GM23338 (cell line): ENCODE measurements at regions not wholly inside any gene's neighbourhood (a gene's known extent, or its start where the extent isn't known, plus 50 kb on each side); places are given as distances from the start of the nearest gene placed in this dataset.
"Not testable (repeated sequence)": the region's sequence is repeated elsewhere in the genome, so short reads cannot be mapped to it uniquely, and the experiment has no call there.

Experiments
- ATAC-seq: fragments of 200-7000 bp; cut with Tn5 transposase; 3 replicates; pipeline ENCODE4 v1.9.1; 2020
- DNase-seq: peaks from one replicate; pipeline ENCODE4 v3.0.0-alpha.2; 2015; ENCODE audit warnings: low spot score
- H2AFZ ChIP-seq: fragments of 200-600 bp; sonication (generic); 2 replicates; pipeline ENCODE4 v1.8.0; 2016; ENCODE audit warnings: antibody characterized with exemption, mild to moderate bottlenecking, moderate library complexity
- H3F3A ChIP-seq: fragments of 200-600 bp; sonication (generic); replicated peaks from 2 replicates; pipeline ENCODE4 v1.8.0; 2017; ENCODE audit warnings: antibody characterized with exemption, mixed run types, low read depth
- H3K27ac ChIP-seq: fragments of 200-600 bp; sonication (generic); 2 replicates; pipeline ENCODE4 v1.6.1; 2016; ENCODE audit warnings: low read depth
- H3K27me3 ChIP-seq: fragments of 200-600 bp; sonication (generic); 2 replicates; pipeline ENCODE4 v1.8.0; 2016; ENCODE audit warnings: mild to moderate bottlenecking, mixed run types, moderate library complexity; ENCODE audit not compliant: insufficient read depth
- H3K36me3 ChIP-seq: fragments of 200-600 bp; sonication (generic); 2 replicates; pipeline ENCODE4 v1.8.0; 2016; ENCODE audit warnings: mild to moderate bottlenecking; ENCODE audit not compliant: insufficient read depth
- H3K4me1 ChIP-seq: fragments of 200-600 bp; sonication (generic); 2 replicates; pipeline ENCODE4 v1.8.0; 2016; ENCODE audit warnings: mild to moderate bottlenecking, moderate library complexity; ENCODE audit not compliant: insufficient read depth
- H3K4me2 ChIP-seq: fragments of 200-600 bp; sonication (generic); 2 replicates; pipeline ENCODE4 v1.7.1; 2017; ENCODE audit warnings: mixed run types
- H3K4me3 ChIP-seq: fragments of 200-600 bp; sonication (generic); 2 replicates; pipeline ENCODE4 v1.6.1; 2016; ENCODE audit warnings: mixed run types
- H3K79me2 ChIP-seq: fragments of 200-600 bp; sonication (generic); replicated peaks from 2 replicates; pipeline ENCODE4 v1.8.0; 2017; ENCODE audit warnings: mild to moderate bottlenecking; ENCODE audit not compliant: insufficient read depth
- H3K9me2 ChIP-seq: fragments of 200-600 bp; sonication (generic); 2 replicates; pipeline ENCODE4 v1.8.0; 2017; ENCODE audit not compliant: insufficient read depth
- H4K20me1 ChIP-seq: fragments of 200-600 bp; sonication (generic); replicated peaks from 2 replicates; pipeline ENCODE4 v1.8.0; 2017; ENCODE audit warnings: mild to moderate bottlenecking; ENCODE audit not compliant: insufficient read depth
- H3K27ac Mint-ChIP-seq: 2 replicates; pipeline ENCODE4 v1.8.0; 2020; ENCODE audit warnings: inconsistent platforms, mild to moderate bottlenecking, moderate library complexity, mixed read lengths
- H3K27me3 Mint-ChIP-seq: 3 replicates; pipeline ENCODE4 v1.8.0; 2022; ENCODE audit warnings: low read depth, mild to moderate bottlenecking, moderate library complexity, mixed read lengths, inconsistent platforms; ENCODE audit not compliant: insufficient read depth, poor library complexity
- H3K36me3 Mint-ChIP-seq: 3 replicates; pipeline ENCODE4 v1.8.0; 2021; ENCODE audit warnings: low read depth, mild to moderate bottlenecking, inconsistent platforms, moderate library complexity, mixed read lengths
- H3K4me1 Mint-ChIP-seq: 3 replicates; pipeline ENCODE4 v1.8.0; 2020; ENCODE audit warnings: mild to moderate bottlenecking, inconsistent platforms, mixed read lengths
- H3K4me3 Mint-ChIP-seq: 3 replicates; pipeline ENCODE4 v1.8.0; 2021; ENCODE audit warnings: moderate library complexity, mild to moderate bottlenecking, inconsistent platforms, mixed read lengths
- H3K9me3 Mint-ChIP-seq: 3 replicates; pipeline ENCODE4 v1.8.0; 2020; ENCODE audit warnings: moderate library complexity, mild to moderate bottlenecking, inconsistent platforms, mixed read lengths

DNA sequence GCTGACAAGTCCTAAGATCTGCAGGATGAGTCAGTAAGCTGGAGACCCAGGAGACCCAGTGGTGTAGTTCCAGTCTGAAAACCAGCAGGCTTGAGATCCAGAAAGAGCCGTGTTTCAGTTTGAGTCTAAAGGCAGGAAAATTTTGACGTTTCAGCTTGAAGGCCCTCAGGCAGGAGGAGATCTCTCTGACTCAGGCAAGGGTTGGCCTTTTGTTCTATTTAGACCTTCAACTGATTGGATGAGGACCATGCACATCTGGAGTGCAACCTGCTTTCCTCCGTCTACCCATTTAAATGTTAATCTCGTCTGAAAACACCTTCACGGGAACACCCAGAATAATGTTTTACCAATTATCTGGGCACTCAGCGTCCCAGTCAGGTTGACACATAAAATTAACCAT is 69.5 kb downstream of the NPIPA7 start:
- not testable (repeated sequence) for H3K4me3 ChIP-seq, ATAC-seq, H4K20me1 ChIP-seq, DNase-seq, H3K27ac Mint-ChIP-seq, H3K27ac ChIP-seq, H3K36me3 Mint-ChIP-seq, H3K36me3 ChIP-seq, H3K4me1 Mint-ChIP-seq, H3F3A ChIP-seq, H3K9me2 ChIP-seq, H3K4me1 ChIP-seq, H3K27me3 ChIP-seq, H3K9me3 Mint-ChIP-seq, H3K4me3 Mint-ChIP-seq, H3K27me3 Mint-ChIP-seq, H2AFZ ChIP-seq, H3K79me2 ChIP-seq, H3K4me2 ChIP-seq

DNA sequence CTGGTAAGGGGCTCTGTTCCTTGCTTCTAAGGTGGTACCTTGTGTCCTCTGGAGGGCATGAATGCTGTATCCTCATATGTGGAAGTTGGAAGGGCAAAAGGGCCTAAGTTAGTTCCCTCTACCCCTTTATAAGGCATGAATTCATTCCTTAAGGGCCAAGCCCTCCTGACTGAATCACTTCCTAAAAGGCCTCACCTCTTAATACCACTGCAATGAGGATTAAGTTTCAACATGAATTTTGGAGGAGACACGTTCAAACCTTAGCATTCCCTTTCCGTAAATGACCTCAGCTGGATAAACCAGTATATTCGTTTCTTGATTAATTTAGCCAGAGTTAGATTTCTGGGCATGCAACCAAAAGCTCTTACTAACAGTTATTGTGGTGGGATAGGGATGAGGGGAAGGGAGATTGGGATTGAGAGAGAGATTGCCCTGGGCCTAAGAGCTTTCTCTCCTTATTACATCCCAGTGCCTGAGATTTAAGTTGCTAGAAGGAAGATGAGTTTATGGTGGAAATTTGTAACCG is 70.8 kb downstream of the NPIPA7 start:
- not testable (repeated sequence) for H3F3A ChIP-seq, H3K9me2 ChIP-seq, H3K27me3 Mint-ChIP-seq, H3K79me2 ChIP-seq, DNase-seq, H3K27ac ChIP-seq, H3K4me3 Mint-ChIP-seq, H3K27me3 ChIP-seq, H3K36me3 Mint-ChIP-seq, H3K9me3 Mint-ChIP-seq, H3K4me1 ChIP-seq, H3K4me2 ChIP-seq, H3K27ac Mint-ChIP-seq, H4K20me1 ChIP-seq, H2AFZ ChIP-seq, H3K36me3 ChIP-seq, H3K4me1 Mint-ChIP-seq, ATAC-seq, H3K4me3 ChIP-seq

DNA sequence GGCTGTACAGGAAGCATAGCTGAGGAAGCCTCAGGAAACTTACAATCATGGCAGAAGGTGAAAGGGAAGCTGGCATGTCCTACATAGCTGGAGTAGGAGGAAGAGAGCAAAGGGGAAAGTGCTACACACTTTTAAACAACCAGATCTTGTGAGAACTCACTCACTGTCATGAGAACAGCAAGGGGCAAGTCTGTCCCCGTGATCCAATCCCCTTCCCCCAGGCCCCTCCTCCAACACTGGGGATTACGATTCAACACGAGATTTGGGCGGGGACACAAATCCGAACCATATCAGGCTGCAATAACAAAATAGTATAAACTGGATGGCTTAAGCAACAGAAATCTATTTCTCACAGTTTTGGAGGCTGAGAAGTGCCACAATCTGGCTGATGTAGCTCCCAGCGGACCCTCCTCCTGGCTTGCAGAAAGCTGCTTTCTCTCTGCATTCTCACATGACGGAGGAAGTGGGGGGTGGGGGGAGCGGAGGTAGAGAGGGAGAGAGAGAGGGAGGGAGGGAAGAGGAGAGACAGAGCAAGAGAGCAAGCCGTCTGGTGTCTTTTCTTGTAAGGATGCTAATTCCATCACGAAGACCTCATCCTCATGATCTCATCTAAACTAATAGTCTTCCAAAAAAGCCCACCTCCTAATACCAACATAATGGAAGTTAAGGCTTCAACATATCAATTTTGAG is 72.9 kb downstream of the NPIPA7 start:
- not testable (repeated sequence) for H3F3A ChIP-seq, H3K27me3 Mint-ChIP-seq, H3K9me3 Mint-ChIP-seq, H2AFZ ChIP-seq, H3K9me2 ChIP-seq, H3K4me1 Mint-ChIP-seq, H3K36me3 ChIP-seq, H3K36me3 Mint-ChIP-seq, H3K4me2 ChIP-seq, H3K27ac ChIP-seq, H3K4me1 ChIP-seq, H3K27me3 ChIP-seq, H4K20me1 ChIP-seq, DNase-seq, H3K4me3 ChIP-seq, H3K4me3 Mint-ChIP-seq, H3K27ac Mint-ChIP-seq, H3K79me2 ChIP-seq
- ATAC-seq: peak; percentile 96

DNA sequence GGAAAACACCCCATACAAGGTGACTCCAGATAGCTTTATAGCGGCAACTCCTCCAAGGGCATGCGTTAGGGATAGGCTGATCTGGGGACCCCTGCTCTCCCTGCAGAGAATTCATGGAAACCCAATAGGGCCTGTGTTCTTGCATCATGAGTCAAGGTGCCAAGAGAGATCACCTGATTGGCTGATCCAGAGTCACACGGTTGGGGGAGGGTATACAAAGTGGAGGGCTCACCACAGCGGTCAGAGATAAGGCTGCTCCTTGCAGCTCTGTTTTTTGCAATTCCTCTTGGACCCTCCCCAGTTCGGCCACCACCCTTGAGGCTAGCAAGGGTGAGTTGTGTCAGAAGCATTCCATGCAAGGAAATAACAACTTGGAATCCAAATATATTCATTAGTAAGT is 79.6 kb downstream of the NPIPA7 start:
- not testable (repeated sequence) for H3K79me2 ChIP-seq, H3K4me1 Mint-ChIP-seq, DNase-seq, H3F3A ChIP-seq, H3K9me2 ChIP-seq, H3K9me3 Mint-ChIP-seq, H3K4me3 ChIP-seq, H3K27ac Mint-ChIP-seq, H3K36me3 Mint-ChIP-seq, H3K27ac ChIP-seq, H3K27me3 Mint-ChIP-seq, H3K36me3 ChIP-seq, H3K4me1 ChIP-seq, H3K4me3 Mint-ChIP-seq, ATAC-seq, H3K4me2 ChIP-seq, H3K27me3 ChIP-seq, H4K20me1 ChIP-seq, H2AFZ ChIP-seq

DNA sequence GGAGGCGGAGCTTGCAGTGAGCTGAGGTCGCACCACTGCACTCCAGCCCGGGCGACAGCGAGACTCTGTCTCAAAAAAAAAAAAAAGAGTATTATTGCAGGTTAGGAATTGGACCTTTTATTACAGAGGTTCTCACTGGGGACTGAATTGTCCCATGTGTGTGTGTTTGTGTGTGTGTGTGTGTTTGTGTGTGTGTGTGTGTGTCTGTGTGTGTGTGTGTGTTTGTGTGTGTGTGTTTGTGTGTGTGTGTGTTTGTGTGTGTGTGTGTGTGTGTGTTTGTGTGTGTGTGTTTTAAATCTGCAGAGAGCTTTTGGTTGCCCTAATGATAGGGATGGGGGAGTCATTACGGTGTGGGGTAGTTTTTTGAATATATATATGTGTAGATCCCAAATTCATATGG is 84.9 kb downstream of the NPIPA7 start:
- not testable (repeated sequence) for H3K27ac Mint-ChIP-seq, H3K27ac ChIP-seq, H3K79me2 ChIP-seq, H3K4me2 ChIP-seq, H3F3A ChIP-seq, H3K9me3 Mint-ChIP-seq, H3K27me3 Mint-ChIP-seq, H3K27me3 ChIP-seq, H4K20me1 ChIP-seq, H3K36me3 Mint-ChIP-seq, H3K36me3 ChIP-seq, DNase-seq, H3K4me1 ChIP-seq, H2AFZ ChIP-seq, H3K9me2 ChIP-seq, H3K4me1 Mint-ChIP-seq, H3K4me3 Mint-ChIP-seq, ATAC-seq, H3K4me3 ChIP-seq

DNA sequence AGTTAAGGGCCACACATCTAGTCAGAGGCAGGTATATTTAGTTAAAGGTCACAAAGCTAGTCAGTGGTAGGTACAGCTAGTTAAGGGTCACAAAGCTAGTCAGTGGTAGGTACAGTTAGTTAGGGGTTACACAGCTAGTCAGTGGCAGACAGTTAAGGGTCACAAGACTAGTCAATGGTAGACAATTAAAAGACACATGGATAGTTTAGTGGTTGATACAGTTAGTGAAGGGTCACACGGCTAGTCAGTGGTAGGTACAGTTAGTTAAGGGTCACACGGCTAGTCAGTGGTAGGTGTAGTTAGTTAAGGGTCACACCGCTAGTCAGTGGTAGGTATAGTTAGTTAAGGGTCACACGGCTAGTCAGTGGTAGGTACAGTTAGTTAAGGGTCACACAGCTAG is 110.0 kb downstream of the NPIPA7 start:
- H3K36me3 ChIP-seq, H4K20me1 ChIP-seq, H3K4me1 Mint-ChIP-seq, H3K4me3 Mint-ChIP-seq, ATAC-seq, H3K4me2 ChIP-seq, H3K9me3 Mint-ChIP-seq, H3K36me3 Mint-ChIP-seq, H3K79me2 ChIP-seq, H3K9me2 ChIP-seq, H3K27me3 Mint-ChIP-seq, DNase-seq, H3F3A ChIP-seq, H2AFZ ChIP-seq, H3K27me3 ChIP-seq, H3K4me3 ChIP-seq, H3K4me1 ChIP-seq, H3K27ac ChIP-seq, H3K27ac Mint-ChIP-seq: not testable (repeated sequence)

DNA sequence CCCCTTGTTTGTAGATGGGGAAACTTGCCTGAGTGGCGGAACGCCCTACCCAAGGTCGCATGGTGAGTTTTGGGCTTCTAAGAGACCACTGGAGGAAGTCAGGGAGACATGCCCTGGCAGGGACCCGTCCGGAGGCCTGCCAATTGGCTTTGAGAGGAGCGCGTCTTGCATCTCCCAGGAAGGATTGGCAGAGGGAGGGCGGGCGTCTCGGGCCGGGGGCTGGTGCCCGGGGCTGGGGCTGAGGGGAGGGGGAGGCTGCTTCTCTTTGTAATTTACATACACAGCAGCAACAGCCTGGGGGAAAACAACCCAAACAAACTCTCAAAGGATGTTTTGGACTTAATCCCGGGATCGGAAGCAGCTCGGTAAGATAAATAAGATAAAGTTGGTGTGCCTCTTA is 110.5 kb downstream of the NPIPA7 start:
- not testable (repeated sequence) for H3K4me1 Mint-ChIP-seq, H3K9me2 ChIP-seq, H4K20me1 ChIP-seq, H3K36me3 ChIP-seq, H3F3A ChIP-seq, H3K4me2 ChIP-seq, H3K9me3 Mint-ChIP-seq, H3K4me1 ChIP-seq, H3K4me3 ChIP-seq, H3K36me3 Mint-ChIP-seq, H3K27ac ChIP-seq, DNase-seq, H3K27ac Mint-ChIP-seq, H2AFZ ChIP-seq, H3K4me3 Mint-ChIP-seq, H3K27me3 Mint-ChIP-seq, H3K79me2 ChIP-seq, H3K27me3 ChIP-seq
- peak; percentile 60 for ATAC-seq
